ENCODE measurements at regions not wholly inside any gene's neighbourhood (a gene's known extent, or its start where the extent isn't known, plus 50 kb on each side); places are given as distances from the start of the nearest gene placed in this dataset.

GRCh38 chr5:2614571-2614970 lies 136.9 kb downstream of the IRX2 start:
- TF ChIP-seq, protein P1, sequence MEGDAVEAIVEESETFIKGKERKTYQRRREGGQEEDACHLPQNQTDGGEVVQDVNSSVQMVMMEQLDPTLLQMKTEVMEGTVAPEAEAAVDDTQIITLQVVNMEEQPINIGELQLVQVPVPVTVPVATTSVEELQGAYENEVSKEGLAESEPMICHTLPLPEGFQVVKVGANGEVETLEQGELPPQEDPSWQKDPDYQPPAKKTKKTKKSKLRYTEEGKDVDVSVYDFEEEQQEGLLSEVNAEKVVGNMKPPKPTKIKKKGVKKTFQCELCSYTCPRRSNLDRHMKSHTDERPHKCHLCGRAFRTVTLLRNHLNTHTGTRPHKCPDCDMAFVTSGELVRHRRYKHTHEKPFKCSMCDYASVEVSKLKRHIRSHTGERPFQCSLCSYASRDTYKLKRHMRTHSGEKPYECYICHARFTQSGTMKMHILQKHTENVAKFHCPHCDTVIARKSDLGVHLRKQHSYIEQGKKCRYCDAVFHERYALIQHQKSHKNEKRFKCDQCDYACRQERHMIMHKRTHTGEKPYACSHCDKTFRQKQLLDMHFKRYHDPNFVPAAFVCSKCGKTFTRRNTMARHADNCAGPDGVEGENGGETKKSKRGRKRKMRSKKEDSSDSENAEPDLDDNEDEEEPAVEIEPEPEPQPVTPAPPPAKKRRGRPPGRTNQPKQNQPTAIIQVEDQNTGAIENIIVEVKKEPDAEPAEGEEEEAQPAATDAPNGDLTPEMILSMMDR (IDR thresholded peaks at IDR 0.05; ENCODE audit: insufficient read depth, missing control alignments): no peak
- no peak for DNase-seq (ENCODE audit: insufficient read length, low spot score)
- FAIRE-seq: no peak

- DNase-seq (ENCODE audit: insufficient read length, low spot score) (no peak), FAIRE-seq (no peak)
- TF ChIP-seq, protein P1 (IDR thresholded peaks at IDR 0.05; ENCODE audit: insufficient read depth, missing control alignments): no peak
Observed at GRCh38 chr5:2611659-2612058, 139.8 kb downstream of the IRX2 start.

DNA sequence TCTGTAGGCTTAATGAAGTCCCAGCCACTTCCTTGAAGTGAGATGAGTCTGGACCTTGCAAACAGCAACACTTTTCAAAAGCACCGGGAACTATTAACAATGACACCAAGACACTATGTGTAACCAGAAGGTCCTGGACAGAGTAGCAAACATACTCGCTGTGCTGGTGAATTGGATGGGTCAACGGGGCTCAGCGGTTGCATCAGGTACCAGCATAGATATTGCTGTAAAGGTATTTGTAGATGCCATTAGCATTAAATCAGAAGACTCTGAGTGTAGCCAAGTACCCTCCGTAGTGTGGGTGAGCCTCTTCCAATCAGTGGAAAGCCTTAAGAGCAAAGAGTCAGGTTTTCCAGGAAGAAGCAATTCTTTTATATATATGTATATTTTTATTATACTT lies 140.5 kb downstream of the IRX2 start:
- FAIRE-seq (no peak), DNase-seq (ENCODE audit: insufficient read length, low spot score) (no peak)
- TF ChIP-seq, protein P1 (IDR thresholded peaks at IDR 0.05; ENCODE audit: insufficient read depth, missing control alignments): no peak

DNA sequence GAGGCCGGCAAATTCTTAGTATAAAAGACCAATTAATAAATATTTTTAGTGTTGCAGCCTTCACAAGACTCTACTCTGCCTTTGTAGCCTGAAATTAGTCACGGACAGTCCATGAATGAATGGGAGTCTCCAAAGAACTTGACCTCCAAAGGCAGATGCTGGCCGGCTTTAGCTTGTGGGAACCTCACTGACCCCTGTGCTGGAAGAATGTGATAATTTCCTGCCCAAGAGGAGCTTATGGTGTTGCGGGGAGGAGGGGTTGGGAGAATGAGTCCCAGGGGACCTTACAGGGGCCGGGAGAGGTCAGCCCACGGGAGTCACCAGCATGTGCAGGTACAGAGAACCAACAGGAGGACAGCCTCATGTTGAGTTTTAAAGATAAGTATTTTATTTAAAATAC lies 143.1 kb downstream of the IRX2 start:
- FAIRE-seq (no peak), DNase-seq (ENCODE audit: insufficient read length, low spot score) (no peak)
- TF ChIP-seq, protein P1 (IDR thresholded peaks at IDR 0.05; ENCODE audit: insufficient read depth, missing control alignments): no peak

DNA sequence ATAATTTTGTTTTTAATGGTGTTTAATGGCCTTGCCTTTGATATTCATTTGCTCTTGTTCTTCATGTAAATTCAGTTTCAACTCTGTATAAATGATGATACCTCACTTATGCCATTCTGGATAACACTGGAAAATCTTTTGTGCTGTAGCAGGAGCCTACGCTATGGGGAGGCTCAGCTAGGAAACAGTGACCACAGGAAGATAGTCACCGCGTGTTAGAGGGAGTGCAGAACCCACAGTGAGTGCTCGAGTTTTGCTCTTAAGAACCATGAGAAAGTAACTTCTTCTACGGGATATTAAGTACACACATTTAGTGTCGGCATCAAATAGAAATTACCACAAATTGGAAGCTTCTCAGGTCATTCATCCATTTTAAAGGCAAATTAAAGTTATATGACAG lies 143.9 kb downstream of the IRX2 start:
- TF ChIP-seq, protein P1 (IDR thresholded peaks at IDR 0.05; ENCODE audit: insufficient read depth, missing control alignments): no peak
- no peak for DNase-seq (ENCODE audit: insufficient read length, low spot score)
- no peak for FAIRE-seq

DNA sequence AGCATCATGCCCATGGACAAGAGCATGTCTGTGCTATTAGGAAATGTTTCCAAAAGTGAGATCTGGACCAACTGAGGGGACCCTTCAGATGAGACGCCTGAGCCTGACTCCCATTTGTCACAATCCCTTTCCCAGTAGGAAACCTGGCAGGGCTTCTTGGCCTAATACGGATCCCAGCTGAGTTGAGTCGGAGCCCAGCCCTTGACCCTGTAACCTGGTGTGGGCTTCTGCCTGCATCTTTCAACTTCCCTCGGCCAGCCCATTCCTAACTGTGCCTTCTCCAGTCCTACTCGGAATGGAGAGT lies 148.3 kb downstream of the IRX2 start:
- FAIRE-seq (no peak), DNase-seq (ENCODE audit: insufficient read length, low spot score) (no peak)
- TF ChIP-seq, protein P1 (IDR thresholded peaks at IDR 0.05; ENCODE audit: insufficient read depth, missing control alignments): no peak

- no peak for DNase-seq (ENCODE audit: insufficient read length, low spot score)
- no peak for FAIRE-seq
- TF ChIP-seq, protein P1 (IDR thresholded peaks at IDR 0.05; ENCODE audit: insufficient read depth, missing control alignments): no peak
Observed at GRCh38 chr5:2602451-2603271, 148.8 kb downstream of the IRX2 start.

All from D721Med (cell line).